HEK293 (cell line): ENCODE measurements at regions not wholly inside any gene's neighbourhood (a gene's known extent, or its start where the extent isn't known, plus 50 kb on each side); places are given as distances from the start of the nearest gene placed in this dataset.

ENCODE experiments used
- CTCF ChIA-PET: fragments of 350-600 bp; formaldehyde crosslinking; extraction: SDS; loops from one replicate; lab custom pipeline; 2021; ENCODE audit warnings: antibody characterized with exemption; lab: Yijun Ruan, JAX
- POLR2A ChIA-PET: fragments of 300-600 bp; formaldehyde crosslinking; extraction: SDS; loops from one replicate; lab custom pipeline; 2020; ENCODE audit warnings: antibody characterized with exemption, inconsistent platforms; lab: Yijun Ruan, JAX
- H3K27ac ChIP-seq: fragments of 200-500 bp; sonication (Bioruptor generic); 2 replicates; pipeline ENCODE4 v1.5.1; 2014; ENCODE audit warnings: low read depth, low read length, control low read depth, inconsistent platforms; ENCODE audit errors: extremely low read depth
- H3K36me3 ChIP-seq, 2 experiments: fragments of 200-500 bp in 1 of 2; sonication (Bioruptor generic) in 1 of 2; 1 replicate in 1 of 2; 2 replicates in 1 of 2; pipeline ENCODE4 v1.5.1; 2014 to 2017; ENCODE audit warnings: inconsistent platforms in 2 of 2, low read length in 2 of 2; ENCODE audit not compliant: control insufficient read depth in 2 of 2, insufficient read depth in 1 of 2
- H3K4me1 ChIP-seq: fragments of 200-500 bp; sonication (Bioruptor generic); 2 replicates; pipeline ENCODE4 v1.5.1; 2014; ENCODE audit warnings: mild to moderate bottlenecking, low read length, inconsistent platforms; ENCODE audit not compliant: control insufficient read depth, insufficient read depth
- H3K4me3 ChIP-seq: 2 replicates; pipeline ENCODE4 v1.5.1; 2011; ENCODE audit warnings: low read depth, mild to moderate bottlenecking, control low read depth, low read length, moderate library complexity
- H3K9me3 ChIP-seq: fragments of 200-500 bp; sonication (Bioruptor generic); 2 replicates; pipeline ENCODE4 v1.5.1; 2014; ENCODE audit warnings: low read depth, low read length, inconsistent platforms; ENCODE audit not compliant: control insufficient read depth, insufficient read depth
- GLIS1 ChIP-seq: fragments of 450-650 bp; formaldehyde crosslinking; IDR thresholded peaks from 2 replicates; pipeline ENCODE4 v1.5.1; 2016; ENCODE audit warnings: missing biosample characterization, missing genetic modification characterization
- MYNN ChIP-seq: fragments of 450-650 bp; formaldehyde crosslinking; IDR thresholded peaks from 2 replicates; pipeline ENCODE4 v1.5.1; 2016; ENCODE audit warnings: missing biosample characterization, missing genetic modification characterization, borderline replicate concordance
- PRDM1 ChIP-seq: fragments of 450-650 bp; formaldehyde crosslinking; IDR thresholded peaks from 2 replicates; pipeline ENCODE4; 2016; ENCODE audit warnings: missing biosample characterization, missing genetic modification characterization
- ZNF114 ChIP-seq: fragments of 450-650 bp; formaldehyde crosslinking; IDR thresholded peaks from 2 replicates; pipeline ENCODE4 v1.5.0; 2017; ENCODE audit warnings: missing biosample characterization, missing genetic modification characterization
- ZNF16 ChIP-seq: fragments of 450-650 bp; formaldehyde crosslinking; IDR thresholded peaks from 2 replicates; pipeline ENCODE4 v1.5.1; 2016; ENCODE audit warnings: low read depth, missing biosample characterization, missing genetic modification characterization
- ZNF19 ChIP-seq: fragments of 450-650 bp; formaldehyde crosslinking; IDR thresholded peaks from 2 replicates; pipeline ENCODE4; 2016; ENCODE audit warnings: missing biosample characterization, missing genetic modification characterization, low read depth
- ZNF211 ChIP-seq: fragments of 450-650 bp; formaldehyde crosslinking; IDR thresholded peaks from 2 replicates; pipeline ENCODE4 v1.5.1; 2016; ENCODE audit warnings: low read depth, missing biosample characterization, missing genetic modification characterization
- ZNF248 ChIP-seq: fragments of 450-650 bp; formaldehyde crosslinking; IDR thresholded peaks from 2 replicates; pipeline ENCODE4 v1.5.1; 2017; ENCODE audit warnings: missing biosample characterization, missing genetic modification characterization
- ZNF274 ChIP-seq, 2 experiments: fragments of 200-500 bp in 1 of 2; fragments of 450-650 bp in 1 of 2; sonication (Bioruptor generic) in 1 of 2; formaldehyde crosslinking in 1 of 2; IDR thresholded peaks; 2 replicates each; pipeline versions ENCODE4 v1.5.1 to v1.6.1; 2014 to 2016; ENCODE audit warnings: borderline replicate concordance in 1 of 2, inconsistent platforms in 1 of 2, low read length in 1 of 2, missing biosample characterization in 1 of 2, missing genetic modification characterization in 1 of 2
- ZNF302 ChIP-seq: fragments of 450-650 bp; formaldehyde crosslinking; IDR thresholded peaks from 2 replicates; pipeline ENCODE4 v1.5.1; 2016; ENCODE audit warnings: missing biosample characterization, missing genetic modification characterization, low read depth
- ZNF354C ChIP-seq: fragments of 450-650 bp; formaldehyde crosslinking; IDR thresholded peaks from 2 replicates; pipeline ENCODE4 v1.5.1; 2016; ENCODE audit warnings: missing biosample characterization, missing genetic modification characterization, low read depth, borderline replicate concordance
- ZNF423 ChIP-seq: fragments of 450-650 bp; formaldehyde crosslinking; IDR thresholded peaks from 2 replicates; pipeline ENCODE4 v1.5.1; 2016; ENCODE audit warnings: missing biosample characterization, missing genetic modification characterization
- ZNF514 ChIP-seq: fragments of 450-650 bp; formaldehyde crosslinking; IDR thresholded peaks from 2 replicates; pipeline ENCODE4 v1.5.1; 2016; ENCODE audit warnings: missing biosample characterization, missing genetic modification characterization
- ZNF544 ChIP-seq: fragments of 450-650 bp; formaldehyde crosslinking; IDR thresholded peaks from 2 replicates; pipeline ENCODE4 v1.5.0; 2017; ENCODE audit warnings: missing biosample characterization, missing genetic modification characterization
- ZNF670 ChIP-seq: fragments of 450-650 bp; formaldehyde crosslinking; IDR thresholded peaks from 2 replicates; pipeline ENCODE4 v1.5.1; 2016; ENCODE audit warnings: missing biosample characterization, missing genetic modification characterization, low read depth
- ZNF785 ChIP-seq: fragments of 450-650 bp; formaldehyde crosslinking; IDR thresholded peaks from 2 replicates; pipeline ENCODE4 v1.5.1; 2016; ENCODE audit warnings: missing biosample characterization, missing genetic modification characterization
- ZNF792 ChIP-seq: fragments of 450-650 bp; formaldehyde crosslinking; IDR thresholded peaks from 2 replicates; pipeline ENCODE4 v1.5.1; 2016; ENCODE audit warnings: missing biosample characterization, missing genetic modification characterization
- ZNF843 ChIP-seq: fragments of 450-650 bp; formaldehyde crosslinking; IDR thresholded peaks from 2 replicates; pipeline ENCODE4 v1.5.1; 2016; ENCODE audit warnings: missing biosample characterization, missing genetic modification characterization
- ZSCAN16 ChIP-seq: fragments of 450-650 bp; formaldehyde crosslinking; IDR thresholded peaks from 2 replicates; pipeline ENCODE4 v1.5.1; 2016; ENCODE audit warnings: missing biosample characterization, missing genetic modification characterization
- TF ChIP-seq, protein P1 (sequence below): fragments of 450-650 bp; formaldehyde crosslinking; IDR thresholded peaks from 2 replicates; pipeline ENCODE4 v1.5.1; 2017; ENCODE audit warnings: missing biosample characterization, missing genetic modification characterization
- TF ChIP-seq, protein P2 (sequence below): fragments of 450-650 bp; formaldehyde crosslinking; IDR thresholded peaks from 2 replicates; pipeline ENCODE4 v1.5.1; 2016; ENCODE audit warnings: missing biosample characterization, missing genetic modification characterization
- TF ChIP-seq, protein P3 (sequence below): fragments of 450-650 bp; formaldehyde crosslinking; IDR thresholded peaks from 2 replicates; pipeline ENCODE4 v1.5.1; 2016; ENCODE audit warnings: missing biosample characterization, missing genetic modification characterization
- TF ChIP-seq, protein P4 (sequence below): fragments of 450-650 bp; formaldehyde crosslinking; IDR thresholded peaks from 2 replicates; pipeline ENCODE4 v1.5.1; 2016; ENCODE audit warnings: missing biosample characterization, missing genetic modification characterization, low read depth

DNA sequence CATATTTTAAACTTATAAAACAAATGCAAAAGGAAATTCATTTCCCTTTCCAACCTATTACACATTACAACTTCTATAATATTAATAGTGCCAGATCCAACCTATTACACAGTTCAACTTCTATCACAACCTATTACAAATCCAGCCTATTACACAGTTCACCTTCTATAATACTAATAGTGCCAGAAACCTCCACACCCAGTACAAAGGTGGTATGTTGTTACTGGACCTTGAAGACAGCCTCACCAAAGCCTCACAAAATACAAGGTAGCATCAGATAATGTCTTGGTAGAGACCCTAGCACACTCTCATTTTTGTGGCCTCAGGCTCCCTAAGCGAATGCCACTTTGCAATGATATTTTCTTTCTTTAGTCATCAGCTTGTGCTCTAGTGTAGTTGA is 68.7 kb upstream of the PELI2 start:
- no peaks in the 10 kb centered on the region for H3K4me1 ChIP-seq
- no peaks in the 10 kb centered on the region for H3K36me3 ChIP-seq
- no peak overlapping the region for H3K4me3 ChIP-seq
- ChIA-PET POLR2A (no interaction called here), CTCF (interaction anchor here (0.6 kb wide), 1 partner anchor 16 kb away, joined by 3 read pairs; no protein-coding TSS in a partner anchor)
- H3K9me3 ChIP-seq, result no peaks in the 10 kb centered on the region
- TF ChIP-seq, protein P1, sequence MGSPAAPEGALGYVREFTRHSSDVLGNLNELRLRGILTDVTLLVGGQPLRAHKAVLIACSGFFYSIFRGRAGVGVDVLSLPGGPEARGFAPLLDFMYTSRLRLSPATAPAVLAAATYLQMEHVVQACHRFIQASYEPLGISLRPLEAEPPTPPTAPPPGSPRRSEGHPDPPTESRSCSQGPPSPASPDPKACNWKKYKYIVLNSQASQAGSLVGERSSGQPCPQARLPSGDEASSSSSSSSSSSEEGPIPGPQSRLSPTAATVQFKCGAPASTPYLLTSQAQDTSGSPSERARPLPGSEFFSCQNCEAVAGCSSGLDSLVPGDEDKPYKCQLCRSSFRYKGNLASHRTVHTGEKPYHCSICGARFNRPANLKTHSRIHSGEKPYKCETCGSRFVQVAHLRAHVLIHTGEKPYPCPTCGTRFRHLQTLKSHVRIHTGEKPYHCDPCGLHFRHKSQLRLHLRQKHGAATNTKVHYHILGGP (tag by site-specific recombination), result no peak
- TF ChIP-seq ZSCAN16 (tag by site-specific recombination), result no peak
- TF ChIP-seq ZNF274 (IDR thresholded peaks at IDR 0.05; ENCODE audit: low read length), result no peak
- TF ChIP-seq ZNF274 (tag by site-specific recombination; IDR thresholded peaks at IDR 0.05; ENCODE audit: borderline replicate concordance), result no peak
- TF ChIP-seq PRDM1 (tag by site-specific recombination), result no peak
- no peak for TF ChIP-seq ZNF114 (tag by site-specific recombination)
- no peak for TF ChIP-seq ZNF302 (tag by site-specific recombination)
- no peak for TF ChIP-seq ZNF785
- TF ChIP-seq ZNF843 (tag by site-specific recombination), result no peak
- TF ChIP-seq, protein P2, sequence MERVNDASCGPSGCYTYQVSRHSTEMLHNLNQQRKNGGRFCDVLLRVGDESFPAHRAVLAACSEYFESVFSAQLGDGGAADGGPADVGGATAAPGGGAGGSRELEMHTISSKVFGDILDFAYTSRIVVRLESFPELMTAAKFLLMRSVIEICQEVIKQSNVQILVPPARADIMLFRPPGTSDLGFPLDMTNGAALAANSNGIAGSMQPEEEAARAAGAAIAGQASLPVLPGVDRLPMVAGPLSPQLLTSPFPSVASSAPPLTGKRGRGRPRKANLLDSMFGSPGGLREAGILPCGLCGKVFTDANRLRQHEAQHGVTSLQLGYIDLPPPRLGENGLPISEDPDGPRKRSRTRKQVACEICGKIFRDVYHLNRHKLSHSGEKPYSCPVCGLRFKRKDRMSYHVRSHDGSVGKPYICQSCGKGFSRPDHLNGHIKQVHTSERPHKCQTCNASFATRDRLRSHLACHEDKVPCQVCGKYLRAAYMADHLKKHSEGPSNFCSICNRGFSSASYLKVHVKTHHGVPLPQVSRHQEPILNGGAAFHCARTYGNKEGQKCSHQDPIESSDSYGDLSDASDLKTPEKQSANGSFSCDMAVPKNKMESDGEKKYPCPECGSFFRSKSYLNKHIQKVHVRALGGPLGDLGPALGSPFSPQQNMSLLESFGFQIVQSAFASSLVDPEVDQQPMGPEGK (tag by site-specific recombination), result no peak
- no peak for TF ChIP-seq ZNF514 (tag by site-specific recombination)
- no peak for TF ChIP-seq ZNF792 (tag by site-specific recombination)
- no peak for TF ChIP-seq ZNF211 (tag by site-specific recombination)
- TF ChIP-seq ZNF670 (tag by site-specific recombination), result no peak
- TF ChIP-seq, protein P3, sequence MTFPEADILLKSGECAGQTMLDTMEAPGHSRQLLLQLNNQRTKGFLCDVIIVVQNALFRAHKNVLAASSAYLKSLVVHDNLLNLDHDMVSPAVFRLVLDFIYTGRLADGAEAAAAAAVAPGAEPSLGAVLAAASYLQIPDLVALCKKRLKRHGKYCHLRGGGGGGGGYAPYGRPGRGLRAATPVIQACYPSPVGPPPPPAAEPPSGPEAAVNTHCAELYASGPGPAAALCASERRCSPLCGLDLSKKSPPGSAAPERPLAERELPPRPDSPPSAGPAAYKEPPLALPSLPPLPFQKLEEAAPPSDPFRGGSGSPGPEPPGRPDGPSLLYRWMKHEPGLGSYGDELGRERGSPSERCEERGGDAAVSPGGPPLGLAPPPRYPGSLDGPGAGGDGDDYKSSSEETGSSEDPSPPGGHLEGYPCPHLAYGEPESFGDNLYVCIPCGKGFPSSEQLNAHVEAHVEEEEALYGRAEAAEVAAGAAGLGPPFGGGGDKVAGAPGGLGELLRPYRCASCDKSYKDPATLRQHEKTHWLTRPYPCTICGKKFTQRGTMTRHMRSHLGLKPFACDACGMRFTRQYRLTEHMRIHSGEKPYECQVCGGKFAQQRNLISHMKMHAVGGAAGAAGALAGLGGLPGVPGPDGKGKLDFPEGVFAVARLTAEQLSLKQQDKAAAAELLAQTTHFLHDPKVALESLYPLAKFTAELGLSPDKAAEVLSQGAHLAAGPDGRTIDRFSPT (tag by site-specific recombination), result no peak
- TF ChIP-seq, protein P4, sequence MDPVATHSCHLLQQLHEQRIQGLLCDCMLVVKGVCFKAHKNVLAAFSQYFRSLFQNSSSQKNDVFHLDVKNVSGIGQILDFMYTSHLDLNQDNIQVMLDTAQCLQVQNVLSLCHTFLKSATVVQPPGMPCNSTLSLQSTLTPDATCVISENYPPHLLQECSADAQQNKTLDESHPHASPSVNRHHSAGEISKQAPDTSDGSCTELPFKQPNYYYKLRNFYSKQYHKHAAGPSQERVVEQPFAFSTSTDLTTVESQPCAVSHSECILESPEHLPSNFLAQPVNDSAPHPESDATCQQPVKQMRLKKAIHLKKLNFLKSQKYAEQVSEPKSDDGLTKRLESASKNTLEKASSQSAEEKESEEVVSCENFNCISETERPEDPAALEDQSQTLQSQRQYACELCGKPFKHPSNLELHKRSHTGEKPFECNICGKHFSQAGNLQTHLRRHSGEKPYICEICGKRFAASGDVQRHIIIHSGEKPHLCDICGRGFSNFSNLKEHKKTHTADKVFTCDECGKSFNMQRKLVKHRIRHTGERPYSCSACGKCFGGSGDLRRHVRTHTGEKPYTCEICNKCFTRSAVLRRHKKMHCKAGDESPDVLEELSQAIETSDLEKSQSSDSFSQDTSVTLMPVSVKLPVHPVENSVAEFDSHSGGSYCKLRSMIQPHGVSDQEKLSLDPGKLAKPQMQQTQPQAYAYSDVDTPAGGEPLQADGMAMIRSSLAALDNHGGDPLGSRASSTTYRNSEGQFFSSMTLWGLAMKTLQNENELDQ (tag by site-specific recombination), result no peak
- TF ChIP-seq ZNF248 (tag by site-specific recombination), result no peak
- TF ChIP-seq MYNN (tag by site-specific recombination), result no peak
- no peak overlapping the region for H3K27ac ChIP-seq

DNA sequence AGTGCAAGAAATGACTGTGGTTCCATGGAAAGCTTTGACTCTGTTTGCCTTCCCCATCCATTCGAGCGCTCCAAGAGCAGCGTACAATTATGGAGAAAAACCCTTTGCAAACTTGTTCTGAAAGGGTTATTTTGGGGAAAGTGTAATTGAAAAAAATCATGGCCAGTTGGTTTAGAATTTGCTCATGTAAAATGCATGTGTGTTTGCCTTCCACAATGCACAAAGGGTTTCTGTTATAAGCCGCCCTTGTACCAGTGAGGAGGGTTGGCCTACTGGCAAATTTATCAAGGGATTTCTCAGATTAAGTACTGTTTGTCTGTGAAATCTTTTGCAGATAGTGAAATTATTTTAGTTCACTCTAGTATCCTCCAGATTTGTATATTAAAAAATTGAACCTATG is 62.7 kb upstream of the PELI2 start:
- TF ChIP-seq, protein P4 (tag by site-specific recombination), result no peak
- TF ChIP-seq ZNF19 (tag by site-specific recombination) (no peak), ZNF423 (tag by site-specific recombination) (no peak), ZNF354C (tag by site-specific recombination) (no peak), ZNF16 (tag by site-specific recombination) (no peak), GLIS1 (tag by site-specific recombination) (no peak), ZNF544 (tag by site-specific recombination) (no peak)
- Histone ChIP-seq H3K4me1 (no peaks in the 10 kb centered on the region), H3K4me3 (no peak overlapping the region), H3K9me3 (no peaks in the 10 kb centered on the region), H3K27ac (no peak overlapping the region), H3K36me3 (no peaks in the 10 kb centered on the region)
- ChIA-PET CTCF (no interaction called here), POLR2A (no interaction called here)
